Astrocyte (in vitro differentiated cells and primary cell): ENCODE measurements at regions not wholly inside any gene's neighbourhood (a gene's known extent, or its start where the extent isn't known, plus 50 kb on each side); places are given as distances from the start of the nearest gene placed in this dataset.

Experiments used
- DNase-seq: peaks from one replicate; pipeline ENCODE4 v3.0.0-alpha.2; 2010; ENCODE audit warnings: low read depth
- FAIRE-seq: peaks from 2 replicates; lab custom pipeline; 2011; peaks lifted over from hg19 to GRCh38; lab: Jason Lieb, UNC
- H2AFZ ChIP-seq: 2 replicates; pipeline ENCODE4 v1.6.0; 2012; ENCODE audit warnings: low read depth, low read length, inconsistent platforms
- H3K27ac ChIP-seq: 2 replicates; pipeline ENCODE4 v1.5.1; 2011; ENCODE audit warnings: low read depth, low read length, inconsistent platforms
- H3K27me3 ChIP-seq: 2 replicates; pipeline ENCODE4 v1.6.0; 2011; ENCODE audit warnings: low read length, inconsistent platforms; ENCODE audit not compliant: insufficient read depth
- H3K36me3 ChIP-seq: 2 replicates; pipeline ENCODE4 v1.5.1; 2011; ENCODE audit warnings: low read length, inconsistent platforms; ENCODE audit not compliant: insufficient read depth
- H3K4me1 ChIP-seq: 2 replicates; pipeline ENCODE4 v1.5.1; 2011; ENCODE audit warnings: low read length, inconsistent platforms; ENCODE audit not compliant: insufficient read depth
- H3K4me2 ChIP-seq: 2 replicates; pipeline ENCODE4 v1.6.0; 2012; ENCODE audit warnings: low read length, inconsistent platforms
- H3K4me3 ChIP-seq: 2 replicates; pipeline ENCODE4 v1.5.1; 2011; ENCODE audit warnings: low read depth, mild to moderate bottlenecking, low read length, inconsistent platforms; ENCODE audit not compliant: insufficient read depth
- H3K79me2 ChIP-seq: 2 replicates; pipeline ENCODE4 v1.6.0; 2012; ENCODE audit warnings: mild to moderate bottlenecking, low read length, inconsistent platforms; ENCODE audit not compliant: insufficient read depth
- H3K9ac ChIP-seq: 2 replicates; pipeline ENCODE4 v1.6.0; 2012; ENCODE audit warnings: mild to moderate bottlenecking, low read length, inconsistent platforms
- H3K9me3 ChIP-seq: 2 replicates; pipeline ENCODE4 v1.5.1; 2012; ENCODE audit warnings: low read depth, mild to moderate bottlenecking, low read length, inconsistent platforms; ENCODE audit not compliant: insufficient read depth
- H4K20me1 ChIP-seq: 2 replicates; pipeline ENCODE4 v1.6.0; 2012; ENCODE audit warnings: low read length, inconsistent platforms; ENCODE audit not compliant: insufficient read depth
- H3K27ac Mint-ChIP-seq: one replicate; pipeline ENCODE4 v1.8.0; 2021; ENCODE audit warnings: mild to moderate bottlenecking, mixed read lengths; ENCODE audit not compliant: unreplicated experiment
- H3K27me3 Mint-ChIP-seq: one replicate; pipeline ENCODE4 v1.8.0; 2021; ENCODE audit warnings: low read depth, mixed read lengths; ENCODE audit not compliant: unreplicated experiment
- H3K36me3 Mint-ChIP-seq: one replicate; pipeline ENCODE4 v1.8.0; 2021; ENCODE audit warnings: low read depth, mixed read lengths; ENCODE audit not compliant: unreplicated experiment
- H3K4me1 Mint-ChIP-seq: one replicate; pipeline ENCODE4 v1.8.0; 2021; ENCODE audit warnings: low read depth, mixed read lengths; ENCODE audit not compliant: unreplicated experiment
- H3K4me3 Mint-ChIP-seq: one replicate; pipeline ENCODE4 v1.8.0; 2021; ENCODE audit warnings: mild to moderate bottlenecking, moderate library complexity, mixed read lengths; ENCODE audit not compliant: unreplicated experiment
- H3K9me3 Mint-ChIP-seq: one replicate; pipeline ENCODE4 v1.8.0; 2021; ENCODE audit warnings: mild to moderate bottlenecking, mixed read lengths; ENCODE audit not compliant: unreplicated experiment
- EZH2 ChIP-seq: IDR thresholded peaks from 2 replicates; pipeline ENCODE4 v1.6.1; 2012; ENCODE audit warnings: mild to moderate bottlenecking, low read length, inconsistent platforms; ENCODE audit not compliant: insufficient read depth
- TF ChIP-seq, protein P1 (sequence below): IDR thresholded peaks from 2 replicates; pipeline ENCODE4 v1.5.1; 2011; ENCODE audit warnings: low read depth, mild to moderate bottlenecking, inconsistent platforms, low read length, moderate library complexity; ENCODE audit not compliant: insufficient read depth

DNA sequence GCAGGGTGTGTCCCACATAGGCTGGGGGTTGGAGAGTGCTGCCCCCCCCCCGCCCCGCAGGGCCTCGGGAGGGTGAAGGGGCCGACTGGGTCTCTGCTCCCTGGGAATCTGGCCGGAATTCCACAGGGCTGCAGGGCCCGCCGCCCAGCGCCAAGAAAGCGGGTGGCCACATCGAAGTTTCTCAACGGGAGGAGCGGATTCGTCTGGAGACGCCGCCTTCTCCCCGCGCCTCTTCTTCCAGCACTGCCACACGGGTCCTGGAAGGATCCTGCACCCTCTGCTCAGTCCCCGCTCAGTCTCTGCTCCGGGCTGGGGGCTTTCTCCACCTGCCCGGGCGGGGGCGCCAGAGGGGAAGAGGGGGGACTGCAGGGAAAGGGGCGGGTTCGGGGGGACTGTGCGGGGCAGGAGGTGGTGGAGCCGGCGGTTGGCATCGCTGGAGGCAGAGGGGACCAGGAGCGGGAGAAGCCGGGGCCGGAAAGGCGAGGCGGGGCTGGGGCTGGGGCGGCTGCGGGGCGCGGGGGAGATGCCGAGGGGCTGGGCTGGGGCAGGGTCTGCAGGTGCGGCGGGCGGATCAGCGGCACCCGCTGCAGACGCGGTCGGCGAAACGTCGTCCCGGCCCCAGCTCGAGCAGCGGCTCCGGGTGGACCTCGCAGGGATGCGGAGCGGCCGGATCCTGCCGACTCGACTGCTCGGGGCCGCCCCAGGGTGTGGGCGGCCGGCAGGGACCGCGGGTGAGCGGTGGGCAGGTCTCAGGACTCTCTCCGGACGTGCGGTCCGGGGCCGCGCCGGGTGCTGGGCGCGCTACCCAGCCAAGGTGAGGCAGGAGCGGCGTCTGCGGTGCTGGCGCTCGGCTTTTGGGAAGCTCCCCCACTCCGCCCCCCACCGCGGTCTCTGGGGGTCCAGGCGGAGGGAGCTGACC is 811.4 kb upstream of the TMEM132C start:
- Histone ChIP-seq H4K20me1 (no peaks in the 10 kb centered on the region), H3K9me3 (no peaks in the 10 kb centered on the region), H2AFZ (peak overlapping the region; percentile 56), H3K79me2 (no peaks in the 10 kb centered on the region), H3K4me1 (no peaks in the 10 kb centered on the region), H3K9ac (no peak overlapping the region), H3K4me3 (peak overlapping the region; percentile 44), H3K4me2 (peak overlapping the region; percentile 82), H3K27me3 (peaks cover 11% of the 10 kb centered on the region), H3K27ac (no peak overlapping the region), H3K36me3 (no peaks in the 10 kb centered on the region)
- FAIRE-seq (no peak), DNase-seq (peak; percentile 1)
- Mint-ChIP-seq H3K36me3 (no peaks in the 10 kb centered on the region), H3K4me1 (no peaks in the 10 kb centered on the region), H3K4me3 (no peak overlapping the region), H3K27ac (no peak overlapping the region), H3K9me3 (peaks cover 25% of the 10 kb centered on the region), H3K27me3 (no peaks in the 10 kb centered on the region)
- TF ChIP-seq EZH2: peak; percentile 64
- TF ChIP-seq, protein P1, sequence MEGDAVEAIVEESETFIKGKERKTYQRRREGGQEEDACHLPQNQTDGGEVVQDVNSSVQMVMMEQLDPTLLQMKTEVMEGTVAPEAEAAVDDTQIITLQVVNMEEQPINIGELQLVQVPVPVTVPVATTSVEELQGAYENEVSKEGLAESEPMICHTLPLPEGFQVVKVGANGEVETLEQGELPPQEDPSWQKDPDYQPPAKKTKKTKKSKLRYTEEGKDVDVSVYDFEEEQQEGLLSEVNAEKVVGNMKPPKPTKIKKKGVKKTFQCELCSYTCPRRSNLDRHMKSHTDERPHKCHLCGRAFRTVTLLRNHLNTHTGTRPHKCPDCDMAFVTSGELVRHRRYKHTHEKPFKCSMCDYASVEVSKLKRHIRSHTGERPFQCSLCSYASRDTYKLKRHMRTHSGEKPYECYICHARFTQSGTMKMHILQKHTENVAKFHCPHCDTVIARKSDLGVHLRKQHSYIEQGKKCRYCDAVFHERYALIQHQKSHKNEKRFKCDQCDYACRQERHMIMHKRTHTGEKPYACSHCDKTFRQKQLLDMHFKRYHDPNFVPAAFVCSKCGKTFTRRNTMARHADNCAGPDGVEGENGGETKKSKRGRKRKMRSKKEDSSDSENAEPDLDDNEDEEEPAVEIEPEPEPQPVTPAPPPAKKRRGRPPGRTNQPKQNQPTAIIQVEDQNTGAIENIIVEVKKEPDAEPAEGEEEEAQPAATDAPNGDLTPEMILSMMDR: no peak

DNA sequence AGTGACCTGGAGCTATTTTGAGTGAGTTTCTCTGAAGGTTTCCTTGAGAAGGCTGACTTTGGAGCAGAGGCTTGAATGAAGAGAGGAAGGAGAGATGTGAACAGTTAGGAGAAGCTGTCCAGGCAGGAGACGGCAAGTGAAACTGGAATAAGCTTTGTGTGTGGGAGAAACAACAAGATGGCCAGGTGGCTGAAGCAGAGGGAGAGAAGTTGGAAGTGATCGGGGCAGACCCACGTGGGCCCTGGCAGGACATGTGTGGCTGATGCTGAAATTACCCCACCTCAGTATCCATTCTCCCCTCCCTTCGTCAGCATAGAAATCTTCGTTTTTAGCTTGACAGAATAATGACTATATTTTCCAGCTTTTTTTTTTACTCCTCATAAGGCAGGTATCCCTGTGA is 809.2 kb upstream of the TMEM132C start:
- no peaks in the 10 kb centered on the region for H4K20me1 ChIP-seq
- H3K79me2 ChIP-seq: no peaks in the 10 kb centered on the region
- FAIRE-seq (no peak), DNase-seq (no peak)
- Mint-ChIP-seq H3K36me3 (no peaks in the 10 kb centered on the region), H3K4me1 (no peaks in the 10 kb centered on the region), H3K27me3 (no peaks in the 10 kb centered on the region), H3K9me3 (peaks cover 22% of the 10 kb centered on the region), H3K27ac (no peak overlapping the region), H3K4me3 (no peak overlapping the region)
- H3K36me3 ChIP-seq: no peaks in the 10 kb centered on the region
- H2AFZ ChIP-seq: no peak overlapping the region
- peaks cover 11% of the 10 kb centered on the region for H3K27me3 ChIP-seq
- no peak overlapping the region for H3K9ac ChIP-seq
- no peak overlapping the region for H3K27ac ChIP-seq
- no peak overlapping the region for H3K4me2 ChIP-seq
- H3K9me3 ChIP-seq: no peaks in the 10 kb centered on the region
- no peak for TF ChIP-seq EZH2
- TF ChIP-seq, protein P1: no peak
- H3K4me3 ChIP-seq: no peak overlapping the region
- no peaks in the 10 kb centered on the region for H3K4me1 ChIP-seq

DNA sequence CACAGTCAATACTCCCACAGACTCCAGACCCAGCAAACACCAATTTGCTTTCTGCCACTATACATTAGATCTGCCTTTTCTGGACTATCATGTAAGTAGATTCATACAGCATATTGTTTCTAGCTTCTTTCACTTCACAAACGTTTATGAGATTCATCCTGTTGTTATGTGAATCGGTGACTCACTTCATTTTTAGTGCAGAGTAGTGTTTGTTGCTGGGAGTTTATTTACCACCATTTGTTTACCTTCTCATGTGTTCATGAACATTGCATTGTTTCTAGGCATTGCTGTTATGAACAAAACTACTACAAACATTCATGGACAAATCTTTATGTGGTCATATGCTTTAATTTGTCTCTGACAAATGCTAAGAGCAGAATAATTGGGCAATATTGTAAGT is 807.8 kb upstream of the TMEM132C start:
- FAIRE-seq: no peak
- Histone ChIP-seq H2AFZ (no peak overlapping the region), H3K4me1 (no peaks in the 10 kb centered on the region), H3K9me3 (no peaks in the 10 kb centered on the region), H4K20me1 (no peaks in the 10 kb centered on the region), H3K27ac (no peak overlapping the region), H3K4me3 (no peak overlapping the region), H3K27me3 (peaks cover 11% of the 10 kb centered on the region), H3K9ac (no peak overlapping the region), H3K36me3 (no peaks in the 10 kb centered on the region), H3K4me2 (no peak overlapping the region), H3K79me2 (no peaks in the 10 kb centered on the region)
- Mint-ChIP-seq H3K9me3 (peaks cover 22% of the 10 kb centered on the region), H3K27me3 (no peaks in the 10 kb centered on the region), H3K36me3 (no peaks in the 10 kb centered on the region), H3K27ac (no peak overlapping the region), H3K4me1 (no peaks in the 10 kb centered on the region), H3K4me3 (no peak overlapping the region)
- DNase-seq: peak; percentile 9
- TF ChIP-seq, protein P1: no peak
- no peak for TF ChIP-seq EZH2
